GM12878 (cell line): ENCODE measurements at regions not wholly inside any gene's neighbourhood (a gene's known extent, or its start where the extent isn't known, plus 50 kb on each side); places are given as distances from the start of the nearest gene placed in this dataset.

Experiments
- ATAC-seq: fragments of 200-7000 bp; cut with Tn5 transposase; 3 replicates; pipeline ENCODE4 v1.9.1; 2020; ENCODE audit warnings: mild to moderate bottlenecking, moderate library complexity
- BruUV-seq: library from RNA; stranded (reverse); fragments of 400-500 nt; replicated peaks from 2 replicates; lab custom pipeline; 2021; lab: Mats Ljungman, UMichigan
- CTCF ChIA-PET: fragments of 300-600 bp; sonication (Branson Sonifier 250); formaldehyde crosslinking; extraction: SDS; loops from one replicate; lab custom pipeline; 2021; ENCODE audit warnings: inconsistent platforms; lab: Yijun Ruan, JAX
- POLR2A ChIA-PET: fragments of 350-600 bp; formaldehyde crosslinking; extraction: SDS; loops from one replicate; lab custom pipeline; 2021; ENCODE audit warnings: inconsistent platforms; lab: Charles Lee
- RAD21 ChIA-PET: fragments of 300-600 bp; sonication (Branson Sonifier 250); formaldehyde crosslinking; loops from one replicate; lab custom pipeline; 2023; ENCODE audit warnings: antibody characterized with exemption; ENCODE audit not compliant: unreplicated experiment; lab: Charles Lee
- SMC1A ChIA-PET: fragments of 300-600 bp; sonication (Branson Sonifier 250); formaldehyde crosslinking; loops from one replicate; lab custom pipeline; 2023; ENCODE audit not compliant: unreplicated experiment, uncharacterized antibody; lab: Charles Lee
- DNase-seq: peaks from one replicate; pipeline ENCODE4 v3.0.0-alpha.2; 2011; ENCODE audit warnings: low read depth, low spot score
- FAIRE-seq: peaks from 3 replicates; lab custom pipeline; 2011; peaks lifted over from hg19 to GRCh38; lab: Jason Lieb, UNC
- H2AFZ ChIP-seq: 2 replicates; pipeline ENCODE4 v1.6.0; 2011; ENCODE audit warnings: low read depth, low read length, control low read depth; ENCODE audit not compliant: control insufficient read depth
- H3K27ac ChIP-seq: 2 replicates; pipeline ENCODE4 v1.5.1; 2011; ENCODE audit warnings: control low read depth; ENCODE audit not compliant: control insufficient read depth, insufficient read depth
- H3K27me3 ChIP-seq, 2 experiments: replicated peaks in 1 of 2; 2 replicates each; pipeline versions ENCODE4 v1.6.0 to v1.6.1; 2011; ENCODE audit warnings: low read length in 1 of 2; ENCODE audit not compliant: control insufficient read depth in 2 of 2, insufficient read depth in 2 of 2
- H3K36me3 ChIP-seq, 2 experiments: 2 replicates each; pipeline ENCODE4 v1.5.1; 2011; ENCODE audit warnings: low read length in 1 of 2; ENCODE audit not compliant: control insufficient read depth in 2 of 2, insufficient read depth in 2 of 2
- H3K4me1 ChIP-seq: 2 replicates; pipeline ENCODE4 v1.6.1; 2011; ENCODE audit warnings: mild to moderate bottlenecking, low read length, moderate library complexity, mixed read lengths; ENCODE audit not compliant: control insufficient read depth, insufficient read depth
- H3K4me2 ChIP-seq: 2 replicates; pipeline ENCODE4 v1.6.0; 2011; ENCODE audit warnings: control low read depth; ENCODE audit not compliant: control insufficient read depth, insufficient read depth
- H3K4me3 ChIP-seq: fragments of 200-600 bp; sonication (generic); 2 replicates; pipeline ENCODE4 v1.5.1; 2016
- H3K79me2 ChIP-seq: 2 replicates; pipeline ENCODE4 v1.6.0; 2011; ENCODE audit warnings: low read length; ENCODE audit not compliant: control insufficient read depth, insufficient read depth
- H3K9ac ChIP-seq: 2 replicates; pipeline ENCODE4 v1.8.0; 2011; ENCODE audit warnings: low read length, control low read depth, mixed read lengths; ENCODE audit not compliant: control insufficient read depth, insufficient read depth
- H3K9me3 ChIP-seq: replicated peaks from 3 replicates; pipeline ENCODE4 v1.5.1; 2011; ENCODE audit warnings: mild to moderate bottlenecking, low read length; ENCODE audit not compliant: control insufficient read depth, insufficient read depth
- H4K20me1 ChIP-seq: 2 replicates; pipeline ENCODE4 v1.6.0; 2011; ENCODE audit not compliant: control insufficient read depth, insufficient read depth
- CTCF ChIP-seq, 3 experiments: IDR thresholded peaks in 2 of 3; conservative IDR thresholded peaks in 1 of 3; 2 replicates each; pipeline ENCODE4 v1.5.1; 2011; ENCODE audit warnings: low read depth in 3 of 3, low read length in 3 of 3, mild to moderate bottlenecking in 3 of 3, control low read depth in 2 of 3, moderate library complexity in 2 of 3, inconsistent platforms in 1 of 3, mixed read lengths in 1 of 3; ENCODE audit not compliant: control insufficient read depth in 2 of 3, insufficient read depth in 1 of 3; ENCODE audit errors: extremely low read depth in 1 of 3
- IKZF1 ChIP-seq: fragments of 450-650 bp; conservative IDR thresholded peaks from 2 replicates; pipeline ENCODE4 v1.6.1; 2017; ENCODE audit warnings: antibody characterized with exemption, mild to moderate bottlenecking
- RAD21 ChIP-seq: IDR thresholded peaks from 2 replicates; pipeline ENCODE4 v1.6.1; 2011; ENCODE audit warnings: mild to moderate bottlenecking, low read depth, low read length, moderate library complexity; ENCODE audit not compliant: insufficient read depth
- RFX5 ChIP-seq: IDR thresholded peaks from 2 replicates; pipeline ENCODE4 v1.6.1; 2011; ENCODE audit warnings: low read depth, low read length, improper control_type of control experiment
- SIX5 ChIP-seq: IDR thresholded peaks from 2 replicates; pipeline ENCODE4 v1.6.1; 2011; ENCODE audit warnings: mild to moderate bottlenecking, low read depth, low read length, moderate library complexity; ENCODE audit not compliant: severe bottlenecking
- SMAD1 ChIP-seq: fragments of 450-650 bp; IDR thresholded peaks from 2 replicates; pipeline ENCODE4 v1.6.1; 2018; ENCODE audit warnings: mild to moderate bottlenecking, low read depth; ENCODE audit not compliant: partially characterized antibody
- SMC3 ChIP-seq: IDR thresholded peaks from 2 replicates; pipeline ENCODE4 v1.6.1; 2011; ENCODE audit warnings: low read length, improper control_type of control experiment, borderline replicate concordance
- WGBS: methylation state at CpG from one replicate; pipeline ENCODE4 v1.1.6; 2016; ENCODE audit warnings: low lambda C conversion rate; ENCODE audit not compliant: insufficient replicate concordance, insufficient coverage; ENCODE audit errors: missing lambda C conversion rate; 5-methylcytosine and 5-hydroxymethylcytosine counted together
- in situ Hi-C: fragments of 300-500 bp; cut with MboI; formaldehyde crosslinking; loops from 9 replicates; pipeline ENCODE4 v1.14.3; 2018; ENCODE audit warnings: mixed read lengths
- intact Hi-C: fragments of 100-400 bp; cut with micrococcal nuclease; formaldehyde crosslinking; loops from one replicate; pipeline ENCODE4 v1.14.2; 2022; ENCODE audit not compliant: unreplicated experiment

- no peak for TF ChIP-seq SIX5
- TF ChIP-seq RFX5 = no peak
Measured at GRCh38 chr18:26777351-26778053, 88.0 kb downstream of the AQP4 start (continued).

GRCh38 chr18:26772691-26773090, 92.8 kb downstream of the AQP4 start:
- Histone ChIP-seq H3K4me1 (no peaks in the 10 kb centered on the region), H4K20me1 (no peaks in the 10 kb centered on the region), H3K9ac (no peak overlapping the region), H3K4me3 (no peak overlapping the region), H3K27me3 (no peaks in the 10 kb centered on the region), H3K36me3 (no peaks in the 10 kb centered on the region), H3K27ac (no peak overlapping the region), H2AFZ (no peak overlapping the region), H3K9me3 (no peaks in the 10 kb centered on the region), H3K4me2 (no peak overlapping the region), H3K79me2 (no peaks in the 10 kb centered on the region)
- ATAC-seq (no peak), DNase-seq (no peak), FAIRE-seq (no peak)
- BruUV-seq = no TSS peak
- in situ Hi-C loops = no loop called here
- SMC1A ChIA-PET = no interaction called here
- intact Hi-C loops = loop anchor here (5.0 to 10.0 kb wide), 2 partner anchors 115 to 388 kb away; no protein-coding TSS in a partner anchor
- POLR2A ChIA-PET = no interaction called here
- whole genome bisulfite sequencing = 45% methylated on average over 2 of the region's 2 CpGs
- RAD21 ChIA-PET = no interaction called here
- CTCF ChIA-PET = no interaction called here
- TF ChIP-seq IKZF1 = no peak

GRCh38 chr18:26771524-26771923, 94.0 kb downstream of the AQP4 start:
- DNase-seq (no peak), ATAC-seq (peak; percentile 71)
- ChIA-PET POLR2A (no interaction called here), SMC1A (no interaction called here), RAD21 (no interaction called here)
- H4K20me1 ChIP-seq = no peaks in the 10 kb centered on the region
- no peak overlapping the region for H3K4me3 ChIP-seq
- in situ Hi-C loops = no loop called here
- no peaks in the 10 kb centered on the region; a peak in 1 of 4 replicates for H3K27me3 ChIP-seq
- H3K4me1 ChIP-seq = no peaks in the 10 kb centered on the region
- H3K27ac ChIP-seq = no peak overlapping the region
- no peaks in the 10 kb centered on the region for H3K9me3 ChIP-seq
- TF ChIP-seq CTCF (IDR thresholded peaks at IDR 0.05 in 2 of 3, conservative IDR thresholded peaks at IDR 0.05 in 1 of 3; ENCODE audit: control insufficient read depth in 2 of 3, extremely low read depth in 1 of 3, insufficient read depth in 1 of 3, low read depth in 3 of 3, low read length in 3 of 3) (peak; percentile 45 to 47 (median 47); a peak in 5 of 6 replicates), SMAD1 (no peak), SMC3 (peak; percentile 75), RAD21 (peak; percentile 63)
- TF ChIP-seq, all 136 proteins: peak for 3
- CTCF ChIA-PET = interaction anchor here (1.2 to 1.4 kb wide), 3 partner anchors 150 to 388 kb away, joined by 3 to 6 read pairs (median 4); no protein-coding TSS in a partner anchor
- no TSS peak for BruUV-seq
- H3K9ac ChIP-seq = no peak overlapping the region
- FAIRE-seq = no peak
- no peaks in the 10 kb centered on the region for H3K36me3 ChIP-seq
- no peaks in the 10 kb centered on the region for H3K79me2 ChIP-seq
- no peak overlapping the region for H3K4me2 ChIP-seq
- intact Hi-C loops = loop anchor here (2.0 to 10.0 kb wide), 3 partner anchors 114 to 387 kb away; no protein-coding TSS in a partner anchor
- 0% methylated on average over 1 of the region's 1 CpG for WGBS
- no peak overlapping the region for H2AFZ ChIP-seq
